ENCODE measurements at regions not wholly inside any gene's neighbourhood (a gene's known extent, or its start where the extent isn't known, plus 50 kb on each side); places are given as distances from the start of the nearest gene placed in this dataset.

GRCh38 chr7:138295049-138295637, 164.9 kb upstream of the TRIM24 start:
- Histone ChIP-seq H2AFZ (ENCODE audit: insufficient read depth, low read depth, low read length, poor library complexity, severe bottlenecking) (no peak overlapping the region), H3K27ac (ENCODE audit: low read depth in 1 of 2, low read length in 2 of 2) (peak overlapping the region in 1 of 2 donors; percentile 72), H3K36me3 (replicated peaks in 1 of 2; ENCODE audit: control insufficient read depth in 1 of 2, insufficient read depth in 2 of 2, low read length in 2 of 2) (no peaks in the 10 kb centered on the region), H3K9me3 (replicated peaks in 1 of 2; ENCODE audit: control insufficient read depth in 1 of 2, insufficient read depth in 1 of 2, low read length in 2 of 2) (peaks cover 8% of the 10 kb centered on the region in 2 donors), H3K4me2 (replicated peaks; ENCODE audit: extremely low read depth, low read length, poor library complexity, severe bottlenecking) (peak overlapping the region; percentile 42), H4K20me1 (ENCODE audit: insufficient read depth, low read length) (no peaks in the 10 kb centered on the region), H3K4me3 (replicated peaks in 1 of 3; ENCODE audit: low read depth in 2 of 3, low read length in 3 of 3) (peak overlapping the region in 1 of 3 experiments; percentile 52), H3K27me3 (ENCODE audit: control insufficient read depth in 2 of 2, insufficient read depth in 2 of 2, low read length in 2 of 2) (no peaks in the 10 kb centered on the region), H3K79me2 (ENCODE audit: insufficient read depth, low read length) (no peaks in the 10 kb centered on the region), H3K9ac (ENCODE audit: insufficient read depth, low read length, poor library complexity, severe bottlenecking) (no peak overlapping the region), H3K4me1 (ENCODE audit: control insufficient read depth in 1 of 2, insufficient read depth in 2 of 2, low read length in 2 of 2) (peaks cover 12 to 19% of the 10 kb centered on the region in 2 donors)
- TF ChIP-seq CTCF (IDR thresholded peaks at IDR 0.05): no peak
- peak in 2 of 3 donors; percentile 1 to 8 for DNase-seq
- intact Hi-C loops (cut with micrococcal nuclease): no loop called here
- peak overlapping the region in 1 of 2 donors; percentile 12 for H3K4me3 Mint-ChIP-seq
- H3K9me3 Mint-ChIP-seq: peaks cover 4 to 22% (median 6%) of the 10 kb centered on the region in 7 donors
- peaks cover 17% of the 10 kb centered on the region for H3K4me1 Mint-ChIP-seq
- H3K27ac Mint-ChIP-seq: peak overlapping the region; percentile 3 to 87 (median 77)
- 100% methylated on average over 1 of the region's 3 CpGs for WGBS (ENCODE audit: insufficient coverage)
- no peaks in the 10 kb centered on the region for H3K36me3 Mint-ChIP-seq
- peaks cover 0 to under 1% (median 0%) of the 10 kb centered on the region in 3 donors for H3K27me3 Mint-ChIP-seq (ENCODE audit: low read depth in 3 of 3)

GRCh38 chr7:138297526-138297925, 162.5 kb upstream of the TRIM24 start:
- H3K4me2 ChIP-seq (replicated peaks; ENCODE audit: extremely low read depth, low read length, poor library complexity, severe bottlenecking): no peak overlapping the region
- no peak overlapping the region for H3K4me3 Mint-ChIP-seq
- no peaks in the 10 kb centered on the region for H3K36me3 Mint-ChIP-seq

More at GRCh38 chr7:138297526-138297925, 162.5 kb upstream of the TRIM24 start:
- H3K9ac ChIP-seq (ENCODE audit: insufficient read depth, low read length, poor library complexity, severe bottlenecking): no peak overlapping the region
- no peak for DNase-seq
- peaks cover 12 to 19% of the 10 kb centered on the region in 2 donors for H3K4me1 ChIP-seq (ENCODE audit: control insufficient read depth in 1 of 2, insufficient read depth in 2 of 2, low read length in 2 of 2)
- H3K4me3 ChIP-seq (replicated peaks in 1 of 3; ENCODE audit: low read depth in 2 of 3, low read length in 3 of 3): no peak overlapping the region
- H3K9me3 ChIP-seq (replicated peaks in 1 of 2; ENCODE audit: control insufficient read depth in 1 of 2, insufficient read depth in 1 of 2, low read length in 2 of 2): peaks cover 0 to 4% of the 10 kb centered on the region in 2 donors
- H3K36me3 ChIP-seq (replicated peaks in 1 of 2; ENCODE audit: control insufficient read depth in 1 of 2, insufficient read depth in 2 of 2, low read length in 2 of 2): no peaks in the 10 kb centered on the region
- intact Hi-C loops (cut with micrococcal nuclease): no loop called here
- no peak overlapping the region for H2AFZ ChIP-seq (ENCODE audit: insufficient read depth, low read depth, low read length, poor library complexity, severe bottlenecking)
- peaks cover 17% of the 10 kb centered on the region for H3K4me1 Mint-ChIP-seq
- no CpG with 5 or more reads among the region's 3 CpGs for WGBS (ENCODE audit: insufficient coverage)
- H3K9me3 Mint-ChIP-seq: peaks cover 0 to 15% (median 3%) of the 10 kb centered on the region in 7 donors
- no peaks in the 10 kb centered on the region for H4K20me1 ChIP-seq (ENCODE audit: insufficient read depth, low read length)
- no peaks in the 10 kb centered on the region for H3K79me2 ChIP-seq (ENCODE audit: insufficient read depth, low read length)
- no peaks in the 10 kb centered on the region for H3K27me3 ChIP-seq (ENCODE audit: control insufficient read depth in 2 of 2, insufficient read depth in 2 of 2, low read length in 2 of 2)
- H3K27ac ChIP-seq (ENCODE audit: low read depth in 1 of 2, low read length in 2 of 2): no peak overlapping the region
- TF ChIP-seq CTCF (IDR thresholded peaks at IDR 0.05): no peak
- no peak overlapping the region for H3K27ac Mint-ChIP-seq
- H3K27me3 Mint-ChIP-seq (ENCODE audit: low read depth in 3 of 3): peaks cover 0 to 3% (median 0%) of the 10 kb centered on the region in 3 donors

Measured in CD14-positive monocyte (primary cell).